Jurkat, Clone E6-1 (cell line): ENCODE measurements at regions not wholly inside any gene's neighbourhood (a gene's known extent, or its start where the extent isn't known, plus 50 kb on each side); places are given as distances from the start of the nearest gene placed in this dataset.

Source experiments
- DNase-seq: peaks from one replicate; pipeline ENCODE4 v3.0.0-alpha.2; 2011; ENCODE audit warnings: low read depth, low spot score
- H3K4me3 ChIP-seq: 2 replicates; pipeline ENCODE4 v1.5.1; 2011; ENCODE audit warnings: mild to moderate bottlenecking, low read length, control low read depth, moderate library complexity

GRCh38 chr7:45987521-45988290 lies 66.6 kb upstream of the IGFBP3 start:
- no peak for DNase-seq

GRCh38 chr7:45986355-45987298 lies 65.6 kb upstream of the IGFBP3 start:
- H3K4me3 ChIP-seq, result no peak overlapping the region
- DNase-seq, result no peak

More at GRCh38 chr7:45987521-45988290, 66.6 kb upstream of the IGFBP3 start:
- no peak overlapping the region for H3K4me3 ChIP-seq

GRCh38 chr7:45985902-45986301 lies 64.8 kb upstream of the IGFBP3 start:
- no peak overlapping the region for H3K4me3 ChIP-seq
- DNase-seq, result no peak

- DNase-seq, result peak; percentile 18
Observed at GRCh38 chr7:45984386-45985295, 63.6 kb upstream of the IGFBP3 start.

GRCh38 chr7:45983720-45984255 lies 62.7 kb upstream of the IGFBP3 start:
- H3K4me3 ChIP-seq, result no peak overlapping the region
- DNase-seq, result no peak

More at GRCh38 chr7:45984386-45985295, 63.6 kb upstream of the IGFBP3 start:
- H3K4me3 ChIP-seq, result no peak overlapping the region

GRCh38 chr7:45982907-45983719 lies 62.0 kb upstream of the IGFBP3 start:
- no peak for DNase-seq

GRCh38 chr7:45982132-45982531 lies 61.1 kb upstream of the IGFBP3 start:
- no peak for DNase-seq
- H3K4me3 ChIP-seq, result no peak overlapping the region

More at GRCh38 chr7:45982907-45983719, 62.0 kb upstream of the IGFBP3 start:
- no peak overlapping the region for H3K4me3 ChIP-seq

GRCh38 chr7:45980973-45981372 lies 59.9 kb upstream of the IGFBP3 start:
- DNase-seq, result no peak

GRCh38 chr7:45980181-45980905 lies 59.3 kb upstream of the IGFBP3 start:
- H3K4me3 ChIP-seq, result no peak overlapping the region
- DNase-seq, result no peak

More at GRCh38 chr7:45980973-45981372, 59.9 kb upstream of the IGFBP3 start:
- no peak overlapping the region for H3K4me3 ChIP-seq

- no peak overlapping the region for H3K4me3 ChIP-seq
- no peak for DNase-seq
Observed at GRCh38 chr7:45979275-45980180, 58.5 kb upstream of the IGFBP3 start.

- no peak for DNase-seq
- H3K4me3 ChIP-seq, result no peak overlapping the region
Observed at GRCh38 chr7:45978731-45979211, 57.7 kb upstream of the IGFBP3 start.

- DNase-seq, result no peak
- no peak overlapping the region for H3K4me3 ChIP-seq
Observed at GRCh38 chr7:45978010-45978681, 57.1 kb upstream of the IGFBP3 start.

- no peak overlapping the region for H3K4me3 ChIP-seq
- DNase-seq, result no peak
Observed at GRCh38 chr7:45977256-45977780, 56.2 kb upstream of the IGFBP3 start.

- no peak overlapping the region for H3K4me3 ChIP-seq
- no peak for DNase-seq
Observed at GRCh38 chr7:45976485-45976856, 55.4 kb upstream of the IGFBP3 start.

GRCh38 chr7:45975847-45976484 lies 54.9 kb upstream of the IGFBP3 start:
- H3K4me3 ChIP-seq, result no peak overlapping the region
- DNase-seq, result no peak
